Neural cell (in vitro differentiated cells): ENCODE measurements at regions not wholly inside any gene's neighbourhood (a gene's known extent, or its start where the extent isn't known, plus 50 kb on each side); places are given as distances from the start of the nearest gene placed in this dataset.

Source experiments
- H2AFZ ChIP-seq: fragments of 200-600, 300-800 bp; sonication (generic), shearing (Covaris generic); 2 replicates; pipeline ENCODE4 v1.6.0; 2014; ENCODE audit warnings: low read depth, mild to moderate bottlenecking, antibody characterized with exemption, low read length, moderate library complexity
- H3F3A ChIP-seq: fragments of 200-600 bp; shearing (Covaris generic); 2 replicates; pipeline ENCODE4 v1.6.1; 2016; ENCODE audit warnings: mild to moderate bottlenecking, moderate library complexity, mixed read lengths, antibody characterized with exemption, low read length; ENCODE audit not compliant: insufficient read depth, poor library complexity, severe bottlenecking
- H3K27ac ChIP-seq: fragments of 200-600, 300-800 bp; sonication (generic), shearing (Covaris generic); 2 replicates; pipeline ENCODE4 v1.5.1; 2014; ENCODE audit warnings: mild to moderate bottlenecking, low read length, moderate library complexity
- H3K27me3 ChIP-seq: fragments of 300-800, 200-600 bp; sonication (generic), shearing (Covaris generic); 2 replicates; pipeline ENCODE4 v1.6.0; 2014; ENCODE audit warnings: mild to moderate bottlenecking, low read depth, low read length, moderate library complexity; ENCODE audit not compliant: insufficient read depth
- H3K36me3 ChIP-seq: fragments of 300-800, 200-600 bp; sonication (generic), shearing (Covaris generic); 2 replicates; pipeline ENCODE4 v1.5.1; 2014; ENCODE audit warnings: mild to moderate bottlenecking, antibody characterized with exemption, low read length, moderate library complexity; ENCODE audit not compliant: insufficient read depth
- H3K4me2 ChIP-seq: fragments of 300-800, 200-600 bp; sonication (generic), shearing (Covaris generic); 2 replicates; pipeline ENCODE4 v1.6.0; 2014; ENCODE audit warnings: mild to moderate bottlenecking, low read length
- H3K4me3 ChIP-seq: fragments of 300-800, 200-600 bp; sonication (generic), shearing (Covaris generic); 2 replicates; pipeline ENCODE4 v1.5.1; 2014; ENCODE audit warnings: mild to moderate bottlenecking, low read length, moderate library complexity
- H3K79me2 ChIP-seq: fragments of 200-600 bp; shearing (Covaris generic); replicated peaks from 2 replicates; pipeline ENCODE4 v1.6.0; 2014; ENCODE audit warnings: mild to moderate bottlenecking, low read length, moderate library complexity; ENCODE audit not compliant: insufficient read depth
- H3K9ac ChIP-seq: fragments of 300-800, 200-600 bp; sonication (generic), shearing (Covaris generic); 2 replicates; pipeline ENCODE4 v1.6.1; 2016; ENCODE audit warnings: mild to moderate bottlenecking, low read length, mixed read lengths
- H3K9me2 ChIP-seq: fragments of 200-600 bp; shearing (Covaris generic); 2 replicates; pipeline ENCODE4 v1.6.1; 2016; ENCODE audit warnings: mild to moderate bottlenecking, low read length, mixed read lengths; ENCODE audit not compliant: insufficient read depth
- H3K9me3 ChIP-seq: fragments of 200-600, 300-800 bp; sonication (generic), shearing (Covaris generic); 2 replicates; pipeline ENCODE4 v1.6.1; 2016; ENCODE audit warnings: mild to moderate bottlenecking, mixed run types, low read length, moderate library complexity, mixed read lengths
- H4K20me1 ChIP-seq: fragments of 200-600 bp; shearing (Covaris generic); 2 replicates; pipeline ENCODE4 v1.6.1; 2016; ENCODE audit warnings: mild to moderate bottlenecking, mixed run types; ENCODE audit not compliant: insufficient read depth
- CTCF ChIP-seq: fragments of 450-650 bp; IDR thresholded peaks from 2 replicates; pipeline ENCODE4 v1.5.1; 2014; ENCODE audit warnings: antibody characterized with exemption, mild to moderate bottlenecking, moderate library complexity; ENCODE audit not compliant: poor library complexity, severe bottlenecking
- EP300 ChIP-seq: fragments of 450-650 bp; conservative IDR thresholded peaks from 2 replicates; pipeline ENCODE4 v1.6.1; 2014; ENCODE audit warnings: antibody characterized with exemption, mild to moderate bottlenecking, moderate library complexity; ENCODE audit not compliant: poor library complexity, severe bottlenecking
- EZH2 ChIP-seq: fragments of 200-600, 300-800 bp; shearing (Covaris generic), sonication (generic); IDR thresholded peaks from 2 replicates; pipeline ENCODE4 v1.6.1; 2014; ENCODE audit warnings: antibody characterized with exemption, low read length, borderline replicate concordance, mild to moderate bottlenecking; ENCODE audit not compliant: insufficient read depth, poor library complexity, severe bottlenecking
- MXI1 ChIP-seq: fragments of 450-650 bp; conservative IDR thresholded peaks from 2 replicates; pipeline ENCODE4 v1.6.1; 2014; ENCODE audit warnings: antibody characterized with exemption, mild to moderate bottlenecking; ENCODE audit not compliant: poor library complexity, severe bottlenecking
- POLR2AphosphoS5 ChIP-seq: IDR thresholded peaks from 2 replicates; pipeline ENCODE4 v1.6.1; 2012
- RAD21 ChIP-seq: fragments of 450-650 bp; conservative IDR thresholded peaks from 2 replicates; pipeline ENCODE4 v1.6.1; 2014; ENCODE audit warnings: antibody characterized with exemption, mild to moderate bottlenecking, moderate library complexity
- REST ChIP-seq: IDR thresholded peaks from 2 replicates; pipeline ENCODE4 v1.6.1; 2012; ENCODE audit warnings: borderline replicate concordance
- SMC3 ChIP-seq: fragments of 450-650 bp; conservative IDR thresholded peaks from 2 replicates; pipeline ENCODE4 v1.6.1; 2014; ENCODE audit warnings: antibody characterized with exemption, mild to moderate bottlenecking, moderate library complexity; ENCODE audit not compliant: poor library complexity
- TAF1 ChIP-seq: IDR thresholded peaks from 2 replicates; pipeline ENCODE4 v1.6.1; 2012; ENCODE audit warnings: low read depth

- Histone ChIP-seq H3K79me2 (no peaks in the 10 kb centered on the region), H3F3A (no peaks in the 10 kb centered on the region), H3K9ac (no peak overlapping the region), H3K27ac (no peak overlapping the region), H3K36me3 (no peaks in the 10 kb centered on the region), H4K20me1 (no peaks in the 10 kb centered on the region), H3K4me2 (no peak overlapping the region), H3K9me2 (no peaks in the 10 kb centered on the region), H3K27me3 (no peaks in the 10 kb centered on the region), H2AFZ (no peak overlapping the region), H3K9me3 (no peaks in the 10 kb centered on the region), H3K4me3 (no peak overlapping the region)
- TF ChIP-seq EP300 (peak; percentile 55), CTCF (no peak), RAD21 (no peak), SMC3 (no peak), POLR2AphosphoS5 (peak; percentile 75), EZH2 (no peak), TAF1 (no peak)
These were observed 283.1 kb upstream of the STAC start for GRCh38 chr3:36097209-36097608.

- Histone ChIP-seq H3K9ac (no peak overlapping the region), H3K27ac (no peak overlapping the region), H4K20me1 (no peaks in the 10 kb centered on the region), H3F3A (no peaks in the 10 kb centered on the region), H3K36me3 (no peaks in the 10 kb centered on the region), H3K27me3 (no peaks in the 10 kb centered on the region), H3K9me3 (no peaks in the 10 kb centered on the region), H3K9me2 (no peaks in the 10 kb centered on the region), H3K4me2 (no peak overlapping the region), H2AFZ (no peak overlapping the region), H3K4me3 (no peak overlapping the region), H3K79me2 (no peaks in the 10 kb centered on the region)
- TF ChIP-seq REST: no peak
- no peak for TF ChIP-seq TAF1
- no peak for TF ChIP-seq MXI1
- no peak for TF ChIP-seq CTCF
- TF ChIP-seq SMC3: no peak
- TF ChIP-seq POLR2AphosphoS5: no peak
- TF ChIP-seq EZH2: no peak
- TF ChIP-seq EP300: no peak
These were observed 266.0 kb upstream of the STAC start for GRCh38 chr3:36114353-36114752.
